ENCODE measurements at regions not wholly inside any gene's neighbourhood (a gene's known extent, or its start where the extent isn't known, plus 50 kb on each side); places are given as distances from the start of the nearest gene placed in this dataset.

DNA sequence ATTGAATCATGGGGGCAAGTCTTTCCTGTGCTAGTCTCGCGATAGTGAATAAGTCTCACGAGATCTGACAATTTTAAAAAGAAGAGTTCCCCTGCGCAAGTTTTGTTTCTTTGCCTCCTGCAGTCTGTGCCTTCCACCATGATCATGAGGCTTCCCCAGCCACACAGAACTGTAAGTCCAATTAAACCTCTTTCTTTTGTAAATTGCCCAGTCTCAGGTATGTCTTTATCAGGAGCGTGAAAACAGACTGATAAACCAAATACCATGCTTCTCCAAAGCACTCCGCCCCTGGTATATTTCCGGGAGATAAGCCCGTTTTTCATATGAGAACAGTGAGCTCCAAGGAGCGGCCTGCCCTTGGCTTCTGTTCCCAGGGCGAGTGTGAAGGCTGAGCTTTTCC is 118.9 kb downstream of the EVX1 start:
- H3K4me1 ChIP-seq (ENCODE audit: insufficient read depth) = peaks cover 12% of the 10 kb centered on the region
- WGBS (ENCODE audit: low lambda C conversion rate, missing lambda C conversion rate) = 58% methylated on average over 10 of the region's 10 CpGs
- H2AFZ ChIP-seq = no peak overlapping the region
- no peaks in the 10 kb centered on the region for H3K9me2 ChIP-seq (replicated peaks; ENCODE audit: insufficient read depth)
- no peaks in the 10 kb centered on the region for H3K27me3 ChIP-seq
- peak; percentile 20 for DNase-seq (ENCODE audit: low spot score)
- H3K4me3 ChIP-seq = no peak overlapping the region
- no peaks in the 10 kb centered on the region for H3K36me3 ChIP-seq (replicated peaks; ENCODE audit: insufficient read depth, low read depth)
- TF ChIP-seq CTCF (IDR thresholded peaks at IDR 0.05; ENCODE audit: poor library complexity) = no peak
- no peak for TF ChIP-seq EZH2 (IDR thresholded peaks at IDR 0.05; ENCODE audit: borderline replicate concordance)
- TF ChIP-seq EZH2phosphoT487 (IDR thresholded peaks at IDR 0.05; ENCODE audit: low read depth, severe bottlenecking, unreplicated experiment) = no peak
- no peaks in the 10 kb centered on the region for H3K9me3 ChIP-seq (ENCODE audit: low read depth)
- peak overlapping the region; percentile 11 for H3K27ac ChIP-seq
- peak overlapping the region; percentile 5 for H3K4me2 ChIP-seq
- no peaks in the 10 kb centered on the region for H4K20me1 ChIP-seq (ENCODE audit: insufficient read depth, poor library complexity, severe bottlenecking)
- no peaks in the 10 kb centered on the region for H3K79me2 ChIP-seq

- no peaks in the 10 kb centered on the region for H3K9me3 ChIP-seq (ENCODE audit: low read depth)
- no peak overlapping the region for H3K4me3 ChIP-seq
- peak overlapping the region; percentile 5 for H3K4me2 ChIP-seq
- no peak overlapping the region for H3K27ac ChIP-seq
- no peaks in the 10 kb centered on the region for H3K79me2 ChIP-seq
- DNase-seq (ENCODE audit: low spot score) = no peak
- WGBS (ENCODE audit: low lambda C conversion rate, missing lambda C conversion rate) = 74% methylated on average over 4 of the region's 4 CpGs
- H2AFZ ChIP-seq = no peak overlapping the region
- no peaks in the 10 kb centered on the region for H4K20me1 ChIP-seq (ENCODE audit: insufficient read depth, poor library complexity, severe bottlenecking)
- no peaks in the 10 kb centered on the region for H3K27me3 ChIP-seq
- no peaks in the 10 kb centered on the region for H3K36me3 ChIP-seq (replicated peaks; ENCODE audit: insufficient read depth, low read depth)
- no peaks in the 10 kb centered on the region for H3K9me2 ChIP-seq (replicated peaks; ENCODE audit: insufficient read depth)
- H3K4me1 ChIP-seq (ENCODE audit: insufficient read depth) = peaks cover 12% of the 10 kb centered on the region
- no peak for TF ChIP-seq EZH2phosphoT487 (IDR thresholded peaks at IDR 0.05; ENCODE audit: low read depth, severe bottlenecking, unreplicated experiment)
- TF ChIP-seq EZH2 (IDR thresholded peaks at IDR 0.05; ENCODE audit: borderline replicate concordance) = no peak
- no peak for TF ChIP-seq CTCF (IDR thresholded peaks at IDR 0.05; ENCODE audit: poor library complexity)
These were observed 119.4 kb downstream of the EVX1 start for GRCh38 chr7:27362026-27362425.

DNA sequence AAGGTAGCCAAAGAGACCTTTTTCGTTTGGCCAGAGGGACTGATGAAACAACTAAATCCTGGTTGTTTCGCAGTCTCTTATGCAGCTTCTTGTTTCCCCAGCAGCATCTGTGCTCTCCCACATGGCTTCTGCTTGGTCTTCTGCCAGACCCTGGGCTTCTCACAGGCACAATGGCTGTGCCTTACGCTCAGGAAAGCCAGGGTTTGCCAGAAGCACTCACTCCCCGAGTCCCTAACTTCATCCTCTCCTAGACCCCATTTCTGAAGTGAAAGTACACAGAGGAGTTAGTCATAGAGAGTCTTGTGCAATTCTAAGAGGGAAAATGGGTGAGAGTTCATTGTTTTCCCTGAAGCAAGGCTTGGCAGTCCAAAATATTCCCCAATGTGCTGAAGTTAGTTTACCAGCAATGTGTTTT is 121.7 kb downstream of the EVX1 start:
- Histone ChIP-seq H3K9me2 (replicated peaks; ENCODE audit: insufficient read depth) (no peaks in the 10 kb centered on the region), H3K36me3 (replicated peaks; ENCODE audit: insufficient read depth, low read depth) (no peaks in the 10 kb centered on the region), H3K27me3 (no peaks in the 10 kb centered on the region), H3K4me1 (ENCODE audit: insufficient read depth) (peaks cover 20% of the 10 kb centered on the region), H3K27ac (peak overlapping the region; percentile 87), H3K4me2 (peak overlapping the region; percentile 57), H3K79me2 (no peaks in the 10 kb centered on the region), H3K9me3 (ENCODE audit: low read depth) (no peaks in the 10 kb centered on the region), H2AFZ (peak overlapping the region; percentile 64), H4K20me1 (ENCODE audit: insufficient read depth, poor library complexity, severe bottlenecking) (no peaks in the 10 kb centered on the region), H3K4me3 (no peak overlapping the region)
- TF ChIP-seq CTCF (IDR thresholded peaks at IDR 0.05; ENCODE audit: poor library complexity) (no peak), EZH2 (IDR thresholded peaks at IDR 0.05; ENCODE audit: borderline replicate concordance) (no peak), EZH2phosphoT487 (IDR thresholded peaks at IDR 0.05; ENCODE audit: low read depth, severe bottlenecking, unreplicated experiment) (no peak)
- WGBS (ENCODE audit: low lambda C conversion rate, missing lambda C conversion rate) = 65% methylated on average over 4 of the region's 4 CpGs
- DNase-seq (ENCODE audit: low spot score) = peak; percentile 61

Data from hepatocyte (in vitro differentiated cells).